Sigmoid colon (tissue), 6 donors: ENCODE measurements at regions not wholly inside any gene's neighbourhood (a gene's known extent, or its start where the extent isn't known, plus 50 kb on each side); places are given as distances from the start of the nearest gene placed in this dataset.

Experiments used
- DNase-seq: peaks from one replicate; pipeline ENCODE4 v3.0.0-alpha.2; 2019
- H3K27ac ChIP-seq, 4 donors: fragments of 200-600 bp; sonication (generic); one replicate each; pipeline ENCODE4 v1.5.1; 2016 to 2019; ENCODE audit warnings: mild to moderate bottlenecking in 1 of 4
- H3K27me3 ChIP-seq, 3 donors: fragments of 200-600 bp; sonication (generic); one replicate each; pipeline ENCODE4 v1.5.1; 2019; ENCODE audit warnings: mild to moderate bottlenecking in 1 of 3
- H3K36me3 ChIP-seq, 4 donors: fragments of 200-600 bp; sonication (generic); one replicate each; pipeline ENCODE4 v1.5.1; 2016 to 2019
- H3K4me1 ChIP-seq, 4 donors: fragments of 200-600 bp; sonication (generic); one replicate each; pipeline ENCODE4 v1.5.1; 2017 to 2019
- H3K4me3 ChIP-seq, 4 donors: fragments of 200-600 bp; sonication (generic); one replicate each; pipeline ENCODE4 v1.5.1; 2017 to 2019; ENCODE audit warnings: mild to moderate bottlenecking in 2 of 4, moderate library complexity in 1 of 4
- H3K9me3 ChIP-seq, 4 donors: fragments of 200-600 bp in 3 of 4; sonication (generic) in 3 of 4; one replicate each; pipeline versions ENCODE4 v1.5.1 to v1.6.1; 2013 to 2019
- CTCF ChIP-seq, 4 experiments: fragments of 450-650 bp in 3 of 4; fragments of 200-600 bp in 1 of 4; IDR thresholded peaks; one replicate each; pipeline ENCODE4 v1.5.1; 2016 to 2019; ENCODE audit warnings: antibody characterized with exemption in 4 of 4, mild to moderate bottlenecking in 3 of 4, moderate library complexity in 2 of 4
- EP300 ChIP-seq, 4 donors: sonication (generic); formaldehyde crosslinking; IDR thresholded peaks; one replicate each; pipeline ENCODE4 v1.6.1; 2017; ENCODE audit warnings: antibody characterized with exemption in 4 of 4
- POLR2A ChIP-seq, 2 donors: fragments of 450-650 bp; IDR thresholded peaks; one replicate each; pipeline ENCODE4 v1.6.1; 2016; ENCODE audit warnings: antibody characterized with exemption in 2 of 2, mild to moderate bottlenecking in 2 of 2, moderate library complexity in 2 of 2
- POLR2AphosphoS5 ChIP-seq, 4 donors: sonication (generic); formaldehyde crosslinking; IDR thresholded peaks; one replicate each; pipeline ENCODE4 v1.6.1; 2017; ENCODE audit warnings: antibody characterized with exemption in 4 of 4
- WGBS, 2 donors: extraction: QIAGEN DNeasy Blood & Tissue Kit; methylation state at CpG; one replicate each; pipeline ENCODE4 v1.1.7; 2013; 5-methylcytosine and 5-hydroxymethylcytosine counted together
- intact Hi-C: fragments of 100-400 bp; cut with DNase I; formaldehyde crosslinking; loops from one replicate; pipeline ENCODE4 v1.15.1; 2023
- donor health status: healthy with polysubstance abuse.
- donor health status: healthy.

GRCh38 chr4:108529984-108530905 is 90.1 kb upstream of the RPL34 start:
- 70 to 77% methylated on average over 8 of the region's 8 CpGs for WGBS, 2 donors
- no peak for TF ChIP-seq CTCF (IDR thresholded peaks at IDR 0.05)
- TF ChIP-seq POLR2AphosphoS5 (IDR thresholded peaks at IDR 0.05), result no peak
- no peak for TF ChIP-seq EP300 (IDR thresholded peaks at IDR 0.05)
- no peak for TF ChIP-seq POLR2A (IDR thresholded peaks at IDR 0.05)

GRCh38 chr4:108529102-108529501 is 91.3 kb upstream of the RPL34 start:
- TF ChIP-seq POLR2AphosphoS5 (IDR thresholded peaks at IDR 0.05) (no peak), POLR2A (IDR thresholded peaks at IDR 0.05) (no peak), CTCF (IDR thresholded peaks at IDR 0.05) (no peak), EP300 (IDR thresholded peaks at IDR 0.05) (no peak)
- intact Hi-C loops, result no loop called here

More at GRCh38 chr4:108529984-108530905, 90.1 kb upstream of the RPL34 start:
- Histone ChIP-seq H3K27ac (no peak overlapping the region), H3K4me3 (no peak overlapping the region), H3K27me3 (no peaks in the 10 kb centered on the region), H3K9me3 (no peaks in the 10 kb centered on the region), H3K4me1 (no peaks in the 10 kb centered on the region), H3K36me3 (no peaks in the 10 kb centered on the region)
- no peak for DNase-seq
- intact Hi-C loops, result no loop called here

GRCh38 chr4:108527723-108528122 is 92.7 kb upstream of the RPL34 start:
- Histone ChIP-seq H3K27ac (no peak overlapping the region), H3K4me1 (no peaks in the 10 kb centered on the region), H3K9me3 (no peaks in the 10 kb centered on the region), H3K27me3 (no peaks in the 10 kb centered on the region), H3K36me3 (no peaks in the 10 kb centered on the region), H3K4me3 (no peak overlapping the region)
- TF ChIP-seq POLR2AphosphoS5 (IDR thresholded peaks at IDR 0.05) (no peak), POLR2A (IDR thresholded peaks at IDR 0.05) (no peak), EP300 (IDR thresholded peaks at IDR 0.05) (no peak), CTCF (IDR thresholded peaks at IDR 0.05) (no peak)
- no peak for DNase-seq
- intact Hi-C loops, result no loop called here
- WGBS, 2 donors, result 49 to 84% methylated on average over 2 of the region's 2 CpGs

More at GRCh38 chr4:108529102-108529501, 91.3 kb upstream of the RPL34 start:
- no peak for DNase-seq
- H3K27me3 ChIP-seq, result no peaks in the 10 kb centered on the region
- H3K27ac ChIP-seq, result no peak overlapping the region
- H3K4me1 ChIP-seq, result no peaks in the 10 kb centered on the region
- H3K36me3 ChIP-seq, result no peaks in the 10 kb centered on the region
- no peak overlapping the region for H3K4me3 ChIP-seq
- H3K9me3 ChIP-seq, result no peaks in the 10 kb centered on the region
- 79 to 87% methylated on average over 1 of the region's 1 CpG for WGBS, 2 donors

- no peaks in the 10 kb centered on the region for H3K27me3 ChIP-seq
- no peak overlapping the region for H3K4me3 ChIP-seq
- intact Hi-C loops, result no loop called here
- H3K9me3 ChIP-seq, result no peaks in the 10 kb centered on the region
- TF ChIP-seq EP300 (IDR thresholded peaks at IDR 0.05) (no peak), POLR2AphosphoS5 (IDR thresholded peaks at IDR 0.05) (no peak), CTCF (IDR thresholded peaks at IDR 0.05) (no peak), POLR2A (IDR thresholded peaks at IDR 0.05) (no peak)
- H3K4me1 ChIP-seq, result no peaks in the 10 kb centered on the region
- H3K27ac ChIP-seq, result no peak overlapping the region
- DNase-seq, result no peak
- H3K36me3 ChIP-seq, result no peaks in the 10 kb centered on the region
- 95 to 97% methylated on average over 1 of the region's 1 CpG for WGBS, 2 donors
These were observed 99.6 kb upstream of the RPL34 start for GRCh38 chr4:108520807-108521206.
